WERI-Rb-1 (cell line): ENCODE measurements at regions not wholly inside any gene's neighbourhood (a gene's known extent, or its start where the extent isn't known, plus 50 kb on each side); places are given as distances from the start of the nearest gene placed in this dataset.

Experiments
- DNase-seq: peaks from one replicate; pipeline ENCODE4 v3.0.0-alpha.2; 2020
- H3K27ac ChIP-seq: fragments of 250-450 bp; sonication (Bioruptor Pico); 2 replicates; pipeline ENCODE4 v1.5.1; 2020; ENCODE audit warnings: mild to moderate bottlenecking, moderate library complexity
- H3K27me3 ChIP-seq: fragments of 250-450 bp; sonication (Bioruptor Pico); 2 replicates; pipeline ENCODE4 v1.5.1; 2021; ENCODE audit warnings: mild to moderate bottlenecking, low read depth, moderate library complexity; ENCODE audit not compliant: insufficient read depth, severe bottlenecking
- H3K36me3 ChIP-seq: fragments of 250-450 bp; sonication (Bioruptor Pico); 2 replicates; pipeline ENCODE4 v1.5.1; 2020; ENCODE audit warnings: mild to moderate bottlenecking, moderate library complexity
- H3K4me3 ChIP-seq: 2 replicates; pipeline ENCODE4 v1.5.1; 2011; ENCODE audit warnings: low read depth, mild to moderate bottlenecking, control low read depth, low read length
- H3K9me3 ChIP-seq: fragments of 250-450 bp; sonication (Bioruptor Pico); 2 replicates; pipeline ENCODE4 v1.5.1; 2021; ENCODE audit warnings: mild to moderate bottlenecking, moderate library complexity; ENCODE audit not compliant: severe bottlenecking
- CTCF ChIP-seq: IDR thresholded peaks from 2 replicates; pipeline ENCODE4 v1.5.1; 2011; ENCODE audit warnings: low read depth, mild to moderate bottlenecking, control low read depth, inconsistent platforms, low read length

GRCh38 chr3:30546934-30547333 lies 59.5 kb upstream of the TGFBR2 start:
- no peak overlapping the region for H3K27ac ChIP-seq

GRCh38 chr3:30547716-30548115 lies 58.7 kb upstream of the TGFBR2 start:
- Histone ChIP-seq H3K27ac (no peak overlapping the region), H3K4me3 (no peak overlapping the region), H3K9me3 (no peaks in the 10 kb centered on the region), H3K36me3 (no peaks in the 10 kb centered on the region), H3K27me3 (no peaks in the 10 kb centered on the region)
- DNase-seq = no peak
- TF ChIP-seq CTCF = no peak

More at GRCh38 chr3:30546934-30547333, 59.5 kb upstream of the TGFBR2 start:
- DNase-seq = no peak
- Histone ChIP-seq H3K4me3 (no peak overlapping the region), H3K36me3 (no peaks in the 10 kb centered on the region), H3K9me3 (no peaks in the 10 kb centered on the region), H3K27me3 (no peaks in the 10 kb centered on the region)
- TF ChIP-seq CTCF = no peak

GRCh38 chr3:30548600-30548999 lies 57.8 kb upstream of the TGFBR2 start:
- Histone ChIP-seq H3K4me3 (no peak overlapping the region), H3K9me3 (no peaks in the 10 kb centered on the region), H3K27ac (no peak overlapping the region), H3K27me3 (no peaks in the 10 kb centered on the region), H3K36me3 (no peaks in the 10 kb centered on the region)
- DNase-seq = no peak
- TF ChIP-seq CTCF = no peak

GRCh38 chr3:30549600-30549999 lies 56.8 kb upstream of the TGFBR2 start:
- DNase-seq = no peak
- no peaks in the 10 kb centered on the region for H3K36me3 ChIP-seq
- H3K27ac ChIP-seq = no peak overlapping the region
- no peak for TF ChIP-seq CTCF
- no peak overlapping the region for H3K4me3 ChIP-seq
- no peaks in the 10 kb centered on the region for H3K9me3 ChIP-seq
- H3K27me3 ChIP-seq = no peaks in the 10 kb centered on the region

GRCh38 chr3:30550246-30550645 lies 56.2 kb upstream of the TGFBR2 start:
- Histone ChIP-seq H3K4me3 (no peak overlapping the region), H3K27me3 (no peaks in the 10 kb centered on the region), H3K27ac (no peak overlapping the region), H3K36me3 (no peaks in the 10 kb centered on the region), H3K9me3 (no peaks in the 10 kb centered on the region)
- TF ChIP-seq CTCF = no peak
- DNase-seq = no peak

- H3K4me3 ChIP-seq = no peak overlapping the region
- H3K36me3 ChIP-seq = no peaks in the 10 kb centered on the region
- TF ChIP-seq CTCF = no peak
- no peak overlapping the region for H3K27ac ChIP-seq
- DNase-seq = no peak
- no peaks in the 10 kb centered on the region for H3K27me3 ChIP-seq
- no peaks in the 10 kb centered on the region for H3K9me3 ChIP-seq
Observed at GRCh38 chr3:30551266-30551665, 55.1 kb upstream of the TGFBR2 start.
